Stimulated activated CD8-positive, alpha-beta memory T cell treated with anti-CD3 and anti-CD28 coated beads, Interleukin-12 subunit alpha, Interleukin-12 subunit beta, amount 100 ng/mL, for 4 hours (primary cell): ENCODE measurements at regions not wholly inside any gene's neighbourhood (a gene's known extent, or its start where the extent isn't known, plus 50 kb on each side); places are given as distances from the start of the nearest gene placed in this dataset.
"Not testable (repeated sequence)": the region's sequence is repeated elsewhere in the genome, so short reads cannot be mapped to it uniquely, and the experiment has no call there.

Experiments
- DNase-seq: peaks from one replicate; pipeline ENCODE4 v3.0.0-alpha.2; 2020; ENCODE audit warnings: low read depth

GRCh38 chr5:166624573-166624972, 1666.9 kb upstream of the WWC1 start:
- no peak for DNase-seq

GRCh38 chr5:166625210-166625865, 1666.1 kb upstream of the WWC1 start:
- DNase-seq, result no peak

- DNase-seq, result no peak
Measured at GRCh38 chr5:166637295-166637694, 1654.2 kb upstream of the WWC1 start.

GRCh38 chr5:166639151-166639550, 1652.3 kb upstream of the WWC1 start:
- no peak for DNase-seq

- not testable (repeated sequence) for DNase-seq
Measured at GRCh38 chr5:166640136-166640535, 1651.3 kb upstream of the WWC1 start.

- DNase-seq, result no peak
Measured at GRCh38 chr5:166648736-166649135, 1642.7 kb upstream of the WWC1 start.

- no peak for DNase-seq
Measured at GRCh38 chr5:166649676-166650075, 1641.8 kb upstream of the WWC1 start.

GRCh38 chr5:166651234-166651633, 1640.2 kb upstream of the WWC1 start:
- DNase-seq, result no peak

- DNase-seq, result no peak
Measured at GRCh38 chr5:166671811-166672210, 1619.6 kb upstream of the WWC1 start.

- DNase-seq, result no peak
Measured at GRCh38 chr5:166672431-166672830, 1619.0 kb upstream of the WWC1 start.

- no peak for DNase-seq
Measured at GRCh38 chr5:166677891-166678290, 1613.6 kb upstream of the WWC1 start.

- DNase-seq, result no peak
Measured at GRCh38 chr5:166679331-166679730, 1612.1 kb upstream of the WWC1 start.

- DNase-seq, result no peak
Measured at GRCh38 chr5:166695326-166695725, 1596.1 kb upstream of the WWC1 start.

GRCh38 chr5:166708291-166708690, 1583.2 kb upstream of the WWC1 start:
- DNase-seq, result no peak

- no peak for DNase-seq
Measured at GRCh38 chr5:166709691-166710090, 1581.8 kb upstream of the WWC1 start.

GRCh38 chr5:166710271-166710670, 1581.2 kb upstream of the WWC1 start:
- no peak for DNase-seq

GRCh38 chr5:166712447-166713185, 1578.8 kb upstream of the WWC1 start:
- no peak for DNase-seq

- DNase-seq, result no peak
Measured at GRCh38 chr5:166713295-166713694, 1578.2 kb upstream of the WWC1 start.

- DNase-seq, result no peak
Measured at GRCh38 chr5:166716856-166717492, 1574.5 kb upstream of the WWC1 start.

GRCh38 chr5:166719991-166720390, 1571.5 kb upstream of the WWC1 start:
- no peak for DNase-seq

- no peak for DNase-seq
Measured at GRCh38 chr5:166722939-166723338, 1568.5 kb upstream of the WWC1 start.

- DNase-seq, result no peak
Measured at GRCh38 chr5:166724284-166724683, 1567.2 kb upstream of the WWC1 start.

- no peak for DNase-seq
Measured at GRCh38 chr5:166725593-166725992, 1565.9 kb upstream of the WWC1 start.
